ENCODE measurements at regions not wholly inside any gene's neighbourhood (a gene's known extent, or its start where the extent isn't known, plus 50 kb on each side); places are given as distances from the start of the nearest gene placed in this dataset.

- ChIA-PET POLR2A (ENCODE audit: partially characterized antibody) (no interaction called here), CTCF (ENCODE audit: partially characterized antibody) (interaction anchor here (0.6 to 5.1 kb wide), 14 partner anchors 8 to 283 kb away, joined by 3 to 37 read pairs (median 7); partner anchors contain the start of gene MACIR)
- H3K4me3 ChIP-seq (ENCODE audit: extremely low read depth in 1 of 4, insufficient read depth in 2 of 4, low read depth in 3 of 4, low read length in 4 of 4) = no peak overlapping the region
- no peak overlapping the region for H2BK120ac ChIP-seq (replicated peaks; ENCODE audit: low read depth, low read length)
- no peak overlapping the region for H3K14ac ChIP-seq (ENCODE audit: insufficient read length)
- H3K23me2 ChIP-seq (ENCODE audit: low read depth, low read length) = no peaks in the 10 kb centered on the region
- H3K27ac ChIP-seq (ENCODE audit: low read depth, low read length) = no peak overlapping the region
- H3K36me3 ChIP-seq (ENCODE audit: control insufficient read depth in 2 of 4, insufficient read depth in 4 of 4, low read length in 3 of 4) = no peaks in the 10 kb centered on the region
- H3K79me1 ChIP-seq (ENCODE audit: low read depth, low read length) = no peaks in the 10 kb centered on the region
- no peak overlapping the region for H3K23ac ChIP-seq (ENCODE audit: insufficient read length)
- H3K4me1 ChIP-seq (replicated peaks in 1 of 4; ENCODE audit: control insufficient read depth in 3 of 4, insufficient read depth in 4 of 4, low read length in 3 of 4) = peaks cover 0 to 4% (median 0%) of the 10 kb centered on the region in 4 experiments; a peak in 1 of 7 replicates
- no peak overlapping the region for H2BK20ac ChIP-seq (ENCODE audit: low read length)
- no peak overlapping the region for H4K5ac ChIP-seq (ENCODE audit: insufficient read length, low read depth, low read length)
- H2AK5ac ChIP-seq (ENCODE audit: low read depth, low read length) = no peak overlapping the region
- H3K4me2 ChIP-seq (ENCODE audit: insufficient read depth in 1 of 2, low read depth in 2 of 2, low read length in 2 of 2) = no peak overlapping the region
- H4K91ac ChIP-seq (replicated peaks; ENCODE audit: insufficient read length, low read length) = no peak overlapping the region
- no peak for FAIRE-seq
- no peaks in the 10 kb centered on the region for H3K79me2 ChIP-seq (ENCODE audit: control insufficient read depth in 1 of 2, insufficient read depth in 2 of 2, low read length in 2 of 2)
- no peak overlapping the region for H2AFZ ChIP-seq (ENCODE audit: low read length)
- H4K8ac ChIP-seq (ENCODE audit: extremely low read depth, insufficient read depth, low read length) = no peak overlapping the region
- H3K56ac ChIP-seq (replicated peaks; ENCODE audit: insufficient read length, low read depth, low read length) = no peak overlapping the region
- H3K9me3 ChIP-seq (ENCODE audit: insufficient read depth in 2 of 2, low read depth in 1 of 2, low read length in 1 of 2) = no peaks in the 10 kb centered on the region
- DNase-seq (ENCODE audit: low read depth in 1 of 2, low spot score in 2 of 2) = no peak
- no peak overlapping the region for H3K9ac ChIP-seq (replicated peaks in 1 of 4; ENCODE audit: extremely low read depth in 1 of 4, low read depth in 3 of 4, low read length in 3 of 4)
- WGBS, 2 experiments (ENCODE audit: extremely low coverage in 1 of 2, insufficient coverage in 1 of 2, insufficient read length in 1 of 2, insufficient replicate concordance in 2 of 2, low coverage in 1 of 2, low lambda C conversion rate in 2 of 2, missing lambda C conversion rate in 1 of 2) = 83% methylated on average over 5 of the region's 5 CpGs; no CpG with 5 or more reads in 1 of the 2 experiments
- no peaks in the 10 kb centered on the region for H4K20me1 ChIP-seq (replicated peaks in 1 of 2; ENCODE audit: control insufficient read depth in 1 of 2, insufficient read depth in 2 of 2, low read length in 2 of 2)
- H2BK5ac ChIP-seq (ENCODE audit: low read depth, low read length) = no peak overlapping the region; the same call in 1 of the 2 replicates
- no peak overlapping the region for H2BK15ac ChIP-seq (ENCODE audit: low read length)
- H3K18ac ChIP-seq (ENCODE audit: extremely low read depth, low read length) = no peak overlapping the region
- no peak overlapping the region for H3K4ac ChIP-seq (replicated peaks; ENCODE audit: insufficient read length, low read depth, low read length)
- no peaks in the 10 kb centered on the region for H3K27me3 ChIP-seq (replicated peaks in 1 of 4; ENCODE audit: control insufficient read depth in 3 of 4, extremely low read depth in 1 of 4, insufficient read depth in 3 of 4, low read length in 3 of 4)
- no peak overlapping the region for H2BK12ac ChIP-seq (ENCODE audit: low read depth, low read length)
- TF ChIP-seq CHD7 (IDR thresholded peaks at IDR 0.05; ENCODE audit: insufficient replicate concordance, low read length) = no peak
Observed at GRCh38 chr5:103476811-103477210, 85.8 kb downstream of the NUDT12 start.
